ENCODE measurements at regions not wholly inside any gene's neighbourhood (a gene's known extent, or its start where the extent isn't known, plus 50 kb on each side); places are given as distances from the start of the nearest gene placed in this dataset.

GRCh38 chr13:104206450-104207044 is 1140.3 kb upstream of the SLC10A2 start:
- Mint-ChIP-seq H3K27me3 (ENCODE audit: low read depth) (no peaks in the 10 kb centered on the region), H3K4me1 (no peaks in the 10 kb centered on the region), H3K36me3 (no peaks in the 10 kb centered on the region), H3K4me3 (no peak overlapping the region), H3K27ac (no peak overlapping the region), H3K9me3 (peaks cover 16% of the 10 kb centered on the region)
- TF ChIP-seq, protein P1, sequence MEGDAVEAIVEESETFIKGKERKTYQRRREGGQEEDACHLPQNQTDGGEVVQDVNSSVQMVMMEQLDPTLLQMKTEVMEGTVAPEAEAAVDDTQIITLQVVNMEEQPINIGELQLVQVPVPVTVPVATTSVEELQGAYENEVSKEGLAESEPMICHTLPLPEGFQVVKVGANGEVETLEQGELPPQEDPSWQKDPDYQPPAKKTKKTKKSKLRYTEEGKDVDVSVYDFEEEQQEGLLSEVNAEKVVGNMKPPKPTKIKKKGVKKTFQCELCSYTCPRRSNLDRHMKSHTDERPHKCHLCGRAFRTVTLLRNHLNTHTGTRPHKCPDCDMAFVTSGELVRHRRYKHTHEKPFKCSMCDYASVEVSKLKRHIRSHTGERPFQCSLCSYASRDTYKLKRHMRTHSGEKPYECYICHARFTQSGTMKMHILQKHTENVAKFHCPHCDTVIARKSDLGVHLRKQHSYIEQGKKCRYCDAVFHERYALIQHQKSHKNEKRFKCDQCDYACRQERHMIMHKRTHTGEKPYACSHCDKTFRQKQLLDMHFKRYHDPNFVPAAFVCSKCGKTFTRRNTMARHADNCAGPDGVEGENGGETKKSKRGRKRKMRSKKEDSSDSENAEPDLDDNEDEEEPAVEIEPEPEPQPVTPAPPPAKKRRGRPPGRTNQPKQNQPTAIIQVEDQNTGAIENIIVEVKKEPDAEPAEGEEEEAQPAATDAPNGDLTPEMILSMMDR (IDR thresholded peaks at IDR 0.05; ENCODE audit: unreplicated experiment): no peak
- DNase-seq (ENCODE audit: low spot score in 2 of 2, unreplicated experiment in 2 of 2): no peak

GRCh38 chr13:104204177-104204576 is 1138.0 kb upstream of the SLC10A2 start:
- TF ChIP-seq, protein P1 (IDR thresholded peaks at IDR 0.05; ENCODE audit: unreplicated experiment): peak; percentile 25
- Mint-ChIP-seq H3K36me3 (no peaks in the 10 kb centered on the region), H3K27me3 (ENCODE audit: low read depth) (no peaks in the 10 kb centered on the region), H3K4me1 (no peaks in the 10 kb centered on the region), H3K27ac (no peak overlapping the region), H3K4me3 (no peak overlapping the region), H3K9me3 (peaks cover 16% of the 10 kb centered on the region)
- no peak for DNase-seq (ENCODE audit: low spot score in 2 of 2, unreplicated experiment in 2 of 2)

DNA sequence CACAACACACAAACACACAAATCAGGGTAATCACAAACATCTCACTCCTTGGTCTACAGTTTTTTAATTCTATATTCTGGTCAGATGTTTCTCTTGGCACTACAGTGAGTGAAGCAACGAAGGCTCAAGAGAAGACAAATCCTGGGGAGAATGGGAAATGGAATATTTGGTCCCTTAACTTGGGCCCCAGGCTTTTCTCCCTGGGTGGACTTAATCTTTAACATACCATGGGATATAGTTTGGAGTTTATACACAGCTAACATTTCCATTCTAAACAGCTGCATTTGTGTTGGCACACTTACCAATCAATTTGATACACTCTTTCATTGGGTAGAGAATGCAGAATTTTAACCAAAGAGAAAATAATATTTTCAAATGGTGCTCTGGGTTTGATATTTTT is 1132.6 kb upstream of the SLC10A2 start:
- Mint-ChIP-seq H3K9me3 (peaks cover 9% of the 10 kb centered on the region), H3K36me3 (no peaks in the 10 kb centered on the region), H3K27ac (no peak overlapping the region), H3K27me3 (ENCODE audit: low read depth) (no peaks in the 10 kb centered on the region), H3K4me1 (peaks cover 12% of the 10 kb centered on the region), H3K4me3 (no peak overlapping the region)
- no peak for DNase-seq (ENCODE audit: low spot score in 2 of 2, unreplicated experiment in 2 of 2)
- TF ChIP-seq, protein P1 (IDR thresholded peaks at IDR 0.05; ENCODE audit: unreplicated experiment): no peak

GRCh38 chr13:104196611-104197010 is 1130.4 kb upstream of the SLC10A2 start:
- H3K9me3 Mint-ChIP-seq: peaks cover 12% of the 10 kb centered on the region
- TF ChIP-seq, protein P1 (IDR thresholded peaks at IDR 0.05; ENCODE audit: unreplicated experiment): no peak
- no peak overlapping the region for H3K27ac Mint-ChIP-seq

GRCh38 chr13:104181526-104182231 is 1115.5 kb upstream of the SLC10A2 start:
- no peaks in the 10 kb centered on the region for H3K27me3 Mint-ChIP-seq (ENCODE audit: low read depth)
- no peak overlapping the region for H3K27ac Mint-ChIP-seq
- DNase-seq (ENCODE audit: low spot score in 2 of 2, unreplicated experiment in 2 of 2): no peak
- H3K9me3 Mint-ChIP-seq: peaks cover 22% of the 10 kb centered on the region
- peaks cover 8% of the 10 kb centered on the region for H3K36me3 Mint-ChIP-seq
- no peak overlapping the region for H3K4me3 Mint-ChIP-seq
- TF ChIP-seq, protein P1 (IDR thresholded peaks at IDR 0.05; ENCODE audit: unreplicated experiment): no peak
- H3K4me1 Mint-ChIP-seq: peaks cover 4% of the 10 kb centered on the region

More at GRCh38 chr13:104196611-104197010, 1130.4 kb upstream of the SLC10A2 start:
- no peak overlapping the region for H3K4me3 Mint-ChIP-seq
- H3K36me3 Mint-ChIP-seq: no peaks in the 10 kb centered on the region
- peaks cover 12% of the 10 kb centered on the region for H3K4me1 Mint-ChIP-seq
- no peak for DNase-seq (ENCODE audit: low spot score in 2 of 2, unreplicated experiment in 2 of 2)
- H3K27me3 Mint-ChIP-seq (ENCODE audit: low read depth): no peaks in the 10 kb centered on the region
